ENCODE measurements at regions not wholly inside any gene's neighbourhood (a gene's known extent, or its start where the extent isn't known, plus 50 kb on each side); places are given as distances from the start of the nearest gene placed in this dataset.

DNA sequence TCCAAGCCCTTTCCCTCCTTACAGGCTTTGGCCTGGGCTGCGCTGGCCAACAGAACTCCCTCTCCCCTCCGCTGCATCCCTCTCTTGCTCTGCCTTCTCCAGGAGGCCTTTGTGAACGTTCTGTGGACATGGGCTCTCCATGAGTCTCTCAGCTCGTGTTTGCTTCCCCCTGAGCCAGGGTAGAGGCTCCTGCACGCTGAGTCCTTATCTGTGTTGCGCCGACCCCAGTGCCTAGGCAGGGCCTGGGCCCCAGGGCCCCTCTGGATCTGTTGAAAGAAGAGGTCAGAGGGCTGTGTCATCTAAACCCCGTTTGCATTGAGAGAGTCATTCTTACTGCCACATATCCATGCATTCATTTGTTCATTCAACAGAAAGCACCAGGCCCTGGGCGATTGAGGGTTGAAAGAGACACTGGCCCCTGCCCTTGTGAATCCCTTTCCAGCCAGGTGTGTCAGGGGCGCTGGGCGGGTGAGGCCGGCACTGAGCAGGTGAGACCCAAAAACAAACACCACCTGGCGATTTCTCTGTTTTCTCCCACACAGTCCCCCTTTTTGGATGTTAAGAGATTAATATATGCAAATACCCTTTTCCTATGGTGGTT lies 111.2 kb upstream of the IER5L start:
- Histone ChIP-seq H4K12ac (ENCODE audit: low read depth, low read length) (no peak overlapping the region), H3K27ac (ENCODE audit: low read depth, low read length) (no peak overlapping the region), H2BK120ac (ENCODE audit: insufficient read depth, low read length, poor library complexity) (no peak overlapping the region), H3K36me3 (ENCODE audit: control insufficient read depth in 1 of 2, insufficient read depth in 2 of 2, low read length in 2 of 2) (no peaks in the 10 kb centered on the region), H4K8ac (ENCODE audit: low read depth, low read length) (no peak overlapping the region), H3K4me2 (ENCODE audit: low read length) (no peak overlapping the region), H3K9ac (ENCODE audit: low read length) (no peak overlapping the region), H4K91ac (ENCODE audit: low read depth, low read length) (no peak overlapping the region), H3K27me3 (ENCODE audit: insufficient read depth, low read length) (no peaks in the 10 kb centered on the region), H2AFZ (ENCODE audit: insufficient read depth, low read length, poor library complexity) (no peak overlapping the region), H3K79me1 (ENCODE audit: low read length) (no peaks in the 10 kb centered on the region), H3K4me3 (ENCODE audit: low read depth, low read length) (no peak overlapping the region), H3K9me3 (ENCODE audit: insufficient read depth, low read depth, low read length) (peaks cover 4% of the 10 kb centered on the region), H3K23ac (ENCODE audit: low read length) (no peak overlapping the region), H3K79me2 (ENCODE audit: control insufficient read depth, insufficient read depth, low read length, poor library complexity) (no peaks in the 10 kb centered on the region), H3K4ac (ENCODE audit: low read depth, low read length) (no peak overlapping the region), H3K14ac (ENCODE audit: low read length) (no peak overlapping the region), H2BK12ac (ENCODE audit: low read length) (no peak overlapping the region), H3K4me1 (ENCODE audit: control insufficient read depth in 1 of 2, insufficient read depth in 2 of 2, low read length in 2 of 2) (no peaks in the 10 kb centered on the region), H2AK5ac (ENCODE audit: low read length) (no peak overlapping the region), H2BK5ac (ENCODE audit: low read depth, low read length, poor library complexity) (no peak overlapping the region), H3K18ac (ENCODE audit: low read length) (no peak overlapping the region)
- WGBS (ENCODE audit: extremely low coverage, insufficient coverage, insufficient read length): no CpG with 5 or more reads among the region's 13 CpGs
- DNase-seq: no peak

DNA sequence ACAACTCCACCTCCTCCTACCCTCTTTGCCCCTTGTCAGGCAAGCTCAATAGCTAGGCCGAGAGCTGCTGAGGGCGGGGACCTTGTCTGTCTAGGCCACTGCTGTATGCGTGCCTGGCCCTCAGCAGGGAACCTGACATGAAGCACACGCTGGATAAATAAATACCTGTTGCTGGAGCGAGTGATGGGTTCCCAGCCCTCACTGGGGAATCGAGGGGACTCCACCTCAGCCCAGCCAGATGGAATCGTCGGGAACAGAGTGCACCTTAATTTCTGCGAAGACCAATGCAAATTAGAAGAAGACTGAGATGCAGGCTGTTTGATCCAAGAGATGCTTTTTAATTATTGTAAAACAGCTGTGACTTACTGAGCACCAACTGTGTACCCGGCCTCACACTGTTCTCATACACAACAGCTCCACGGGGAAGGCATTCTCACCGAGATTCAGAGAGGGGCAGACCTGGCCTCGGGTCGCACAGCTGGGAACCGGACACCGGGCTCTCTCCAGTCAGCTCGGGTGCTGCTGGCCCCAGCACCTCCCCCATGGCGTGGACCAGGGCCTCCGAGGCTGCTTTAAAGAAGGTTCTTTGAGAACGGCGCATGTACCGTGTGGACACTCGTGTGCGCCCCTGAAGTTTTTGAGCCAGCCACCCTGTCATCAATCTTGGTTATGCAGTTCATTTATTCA lies 109.7 kb upstream of the IER5L start:
- DNase-seq: no peak
- Histone ChIP-seq H4K8ac (ENCODE audit: low read depth, low read length) (no peak overlapping the region), H3K27ac (ENCODE audit: low read depth, low read length) (no peak overlapping the region), H4K91ac (ENCODE audit: low read depth, low read length) (no peak overlapping the region), H3K4ac (ENCODE audit: low read depth, low read length) (no peak overlapping the region), H2BK5ac (ENCODE audit: low read depth, low read length, poor library complexity) (no peak overlapping the region), H3K27me3 (ENCODE audit: insufficient read depth, low read length) (no peaks in the 10 kb centered on the region), H2AK5ac (ENCODE audit: low read length) (no peak overlapping the region), H3K4me1 (ENCODE audit: control insufficient read depth in 1 of 2, insufficient read depth in 2 of 2, low read length in 2 of 2) (peaks cover 0 to under 1% of the 10 kb centered on the region in 2 experiments), H3K9me3 (ENCODE audit: insufficient read depth, low read depth, low read length) (peaks cover 2% of the 10 kb centered on the region), H4K12ac (ENCODE audit: low read depth, low read length) (no peak overlapping the region), H3K9ac (ENCODE audit: low read length) (no peak overlapping the region), H3K18ac (ENCODE audit: low read length) (no peak overlapping the region), H2AFZ (ENCODE audit: insufficient read depth, low read length, poor library complexity) (no peak overlapping the region), H2BK12ac (ENCODE audit: low read length) (no peak overlapping the region), H3K79me1 (ENCODE audit: low read length) (no peaks in the 10 kb centered on the region), H2BK120ac (ENCODE audit: insufficient read depth, low read length, poor library complexity) (no peak overlapping the region), H3K79me2 (ENCODE audit: control insufficient read depth, insufficient read depth, low read length, poor library complexity) (no peaks in the 10 kb centered on the region), H3K23ac (ENCODE audit: low read length) (no peak overlapping the region), H3K14ac (ENCODE audit: low read length) (no peak overlapping the region), H3K4me2 (ENCODE audit: low read length) (no peak overlapping the region), H3K36me3 (ENCODE audit: control insufficient read depth in 1 of 2, insufficient read depth in 2 of 2, low read length in 2 of 2) (no peaks in the 10 kb centered on the region), H3K4me3 (ENCODE audit: low read depth, low read length) (no peak overlapping the region)
- no CpG with 5 or more reads among the region's 24 CpGs for WGBS (ENCODE audit: extremely low coverage, insufficient coverage, insufficient read length)

DNA sequence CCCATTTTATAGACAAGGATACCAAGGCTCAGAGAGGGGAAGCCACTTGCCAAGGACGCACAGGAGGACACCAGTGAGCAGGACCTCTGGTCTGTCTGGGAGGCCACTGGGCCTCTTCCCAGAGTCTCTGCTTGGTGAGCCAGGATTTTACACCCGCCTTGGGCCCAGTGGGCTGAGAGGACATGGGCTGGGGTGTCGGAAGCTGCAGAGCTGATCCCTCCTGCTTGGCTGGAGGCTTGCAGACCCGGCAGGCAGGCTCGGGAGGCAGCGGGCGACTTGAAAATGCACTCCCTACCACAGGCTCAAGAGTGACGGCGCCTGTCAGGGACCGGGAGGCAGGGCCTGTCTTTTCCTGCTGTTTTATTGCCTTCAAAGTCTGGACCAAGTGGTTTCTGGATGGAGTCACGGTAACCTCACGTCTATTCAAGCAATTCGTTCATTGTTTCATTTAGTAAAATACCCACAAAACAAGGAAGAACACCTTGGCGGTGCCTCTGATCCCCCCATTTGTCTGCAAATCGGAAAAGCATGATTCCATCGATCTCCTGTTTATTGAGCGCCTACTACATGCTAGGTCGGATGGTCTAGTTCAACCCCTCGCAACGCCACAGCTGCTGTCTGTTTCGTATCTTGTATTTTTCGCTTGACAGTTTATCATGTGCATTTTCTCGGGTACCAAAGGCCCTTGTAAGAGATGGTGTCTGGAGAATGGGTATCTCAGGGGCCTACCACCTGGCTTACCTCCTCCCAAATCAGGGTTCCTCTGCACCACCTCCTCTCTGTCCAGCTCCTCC lies 108.1 kb upstream of the IER5L start:
- Histone ChIP-seq H3K9ac (ENCODE audit: low read length) (no peak overlapping the region), H2AK5ac (ENCODE audit: low read length) (no peak overlapping the region), H2BK5ac (ENCODE audit: low read depth, low read length, poor library complexity) (no peak overlapping the region), H3K4me3 (ENCODE audit: low read depth, low read length) (no peak overlapping the region), H3K23ac (ENCODE audit: low read length) (no peak overlapping the region), H4K8ac (ENCODE audit: low read depth, low read length) (no peak overlapping the region), H2BK120ac (ENCODE audit: insufficient read depth, low read length, poor library complexity) (no peak overlapping the region), H2BK12ac (ENCODE audit: low read length) (no peak overlapping the region), H3K18ac (ENCODE audit: low read length) (no peak overlapping the region), H3K4me1 (ENCODE audit: control insufficient read depth in 1 of 2, insufficient read depth in 2 of 2, low read length in 2 of 2) (peaks cover 3 to 5% of the 10 kb centered on the region in 2 experiments), H3K36me3 (ENCODE audit: control insufficient read depth in 1 of 2, insufficient read depth in 2 of 2, low read length in 2 of 2) (no peaks in the 10 kb centered on the region), H3K9me3 (ENCODE audit: insufficient read depth, low read depth, low read length) (peaks cover 2% of the 10 kb centered on the region), H3K79me1 (ENCODE audit: low read length) (no peaks in the 10 kb centered on the region), H2AFZ (ENCODE audit: insufficient read depth, low read length, poor library complexity) (no peak overlapping the region), H3K79me2 (ENCODE audit: control insufficient read depth, insufficient read depth, low read length, poor library complexity) (no peaks in the 10 kb centered on the region), H3K27ac (ENCODE audit: low read depth, low read length) (no peak overlapping the region), H3K14ac (ENCODE audit: low read length) (no peak overlapping the region), H3K27me3 (ENCODE audit: insufficient read depth, low read length) (no peaks in the 10 kb centered on the region), H3K4me2 (ENCODE audit: low read length) (no peak overlapping the region), H4K91ac (ENCODE audit: low read depth, low read length) (no peak overlapping the region), H4K12ac (ENCODE audit: low read depth, low read length) (no peak overlapping the region), H3K4ac (ENCODE audit: low read depth, low read length) (no peak overlapping the region)
- no CpG with 5 or more reads among the region's 23 CpGs for WGBS (ENCODE audit: extremely low coverage, insufficient coverage, insufficient read length)
- no peak for DNase-seq

DNA sequence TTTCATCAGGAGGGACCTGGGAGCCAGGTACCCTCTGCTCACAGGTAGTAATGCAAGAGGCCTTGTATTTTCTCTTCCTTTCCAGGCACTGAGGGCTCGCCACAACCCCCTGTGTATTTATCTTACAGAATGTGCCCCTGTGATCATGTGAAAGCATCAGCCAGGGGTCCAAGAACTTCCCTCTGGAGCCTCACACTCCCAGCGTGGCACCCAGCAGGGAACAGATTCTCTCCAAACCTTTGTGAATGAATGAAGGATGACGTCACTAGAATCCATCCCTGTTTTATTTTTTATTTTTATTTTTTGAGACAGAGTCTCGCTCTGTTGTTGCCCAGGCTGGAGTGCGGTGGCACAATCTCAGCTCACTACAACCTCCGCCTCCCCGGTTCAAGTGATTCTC lies 107.3 kb upstream of the IER5L start:
- H3K4me1 ChIP-seq (ENCODE audit: control insufficient read depth in 1 of 2, insufficient read depth in 2 of 2, low read length in 2 of 2): peaks cover 3 to 5% of the 10 kb centered on the region in 2 experiments
- WGBS (ENCODE audit: extremely low coverage, insufficient coverage, insufficient read length): no CpG with 5 or more reads among the region's 7 CpGs

More for the DNA sequence above, 107.3 kb upstream of the IER5L start:
- no peak overlapping the region for H2AFZ ChIP-seq (ENCODE audit: insufficient read depth, low read length, poor library complexity)
- no peak for DNase-seq
- no peak overlapping the region for H2BK5ac ChIP-seq (ENCODE audit: low read depth, low read length, poor library complexity)
- H2AK5ac ChIP-seq (ENCODE audit: low read length): no peak overlapping the region
- H2BK120ac ChIP-seq (ENCODE audit: insufficient read depth, low read length, poor library complexity): no peak overlapping the region
- no peak overlapping the region for H3K4me3 ChIP-seq (ENCODE audit: low read depth, low read length)
- no peaks in the 10 kb centered on the region for H3K79me1 ChIP-seq (ENCODE audit: low read length)
- H3K23ac ChIP-seq (ENCODE audit: low read length): no peak overlapping the region
- no peaks in the 10 kb centered on the region for H3K36me3 ChIP-seq (ENCODE audit: control insufficient read depth in 1 of 2, insufficient read depth in 2 of 2, low read length in 2 of 2)
- H2BK12ac ChIP-seq (ENCODE audit: low read length): no peak overlapping the region
- no peaks in the 10 kb centered on the region for H3K9me3 ChIP-seq (ENCODE audit: insufficient read depth, low read depth, low read length)
- no peaks in the 10 kb centered on the region for H3K79me2 ChIP-seq (ENCODE audit: control insufficient read depth, insufficient read depth, low read length, poor library complexity)
- no peak overlapping the region for H3K9ac ChIP-seq (ENCODE audit: low read length)
- H4K91ac ChIP-seq (ENCODE audit: low read depth, low read length): no peak overlapping the region
- H3K27ac ChIP-seq (ENCODE audit: low read depth, low read length): no peak overlapping the region
- H3K14ac ChIP-seq (ENCODE audit: low read length): no peak overlapping the region
- no peaks in the 10 kb centered on the region for H3K27me3 ChIP-seq (ENCODE audit: insufficient read depth, low read length)
- H3K18ac ChIP-seq (ENCODE audit: low read length): no peak overlapping the region
- H3K4me2 ChIP-seq (ENCODE audit: low read length): no peak overlapping the region
- no peak overlapping the region for H3K4ac ChIP-seq (ENCODE audit: low read depth, low read length)
- H4K12ac ChIP-seq (ENCODE audit: low read depth, low read length): no peak overlapping the region
- H4K8ac ChIP-seq (ENCODE audit: low read depth, low read length): no peak overlapping the region
